NCI-H2029 treated with DMSO at 0.1 percent for 48 hours (cell line): ENCODE measurements at regions not wholly inside any gene's neighbourhood (a gene's known extent, or its start where the extent isn't known, plus 50 kb on each side); places are given as distances from the start of the nearest gene placed in this dataset.
"Not testable (repeated sequence)": the region's sequence is repeated elsewhere in the genome, so short reads cannot be mapped to it uniquely, and the experiment has no call there.

ENCODE experiments used
- DNase-seq: peaks from one replicate; lab custom pipeline; 2025; lab: John Stamatoyannopoulos, UW

DNA sequence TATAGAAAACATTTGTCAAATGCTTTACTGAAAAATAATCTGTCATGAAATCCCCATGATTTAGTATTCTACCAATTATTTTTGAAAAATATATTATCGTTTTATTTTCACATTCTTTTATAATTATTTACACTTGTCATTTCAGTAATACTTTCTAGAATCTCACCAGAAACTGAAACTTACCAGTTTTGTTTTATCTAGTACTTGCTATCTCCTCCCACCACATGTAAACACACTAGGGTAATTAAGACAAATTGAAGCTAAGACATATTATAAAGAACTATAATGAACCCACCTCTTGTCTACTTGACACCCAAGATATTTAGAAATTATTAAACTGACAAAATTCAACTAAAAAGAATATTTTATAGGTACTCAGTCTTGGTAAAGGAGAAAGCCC is 51.5 kb upstream of the GRM3 start:
- DNase-seq: no peak

DNA sequence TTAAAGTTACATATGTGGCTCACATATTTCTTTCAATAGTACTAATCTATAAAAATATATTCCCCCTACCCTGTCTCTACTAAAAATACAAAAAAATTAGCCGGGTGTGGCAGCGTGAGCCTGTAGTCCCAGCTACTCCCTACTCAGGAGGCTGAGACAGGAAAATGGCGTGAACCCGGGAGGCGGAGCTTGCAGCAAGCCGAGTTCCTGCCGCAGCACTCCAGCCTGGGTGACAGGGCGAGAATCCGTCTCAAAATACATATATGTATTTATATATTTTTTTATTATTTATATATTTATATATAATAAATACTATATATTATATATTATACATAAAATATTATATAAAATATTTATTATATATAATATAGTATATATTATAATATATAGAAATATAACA is 69.7 kb upstream of the GRM3 start:
- DNase-seq: no peak

DNA sequence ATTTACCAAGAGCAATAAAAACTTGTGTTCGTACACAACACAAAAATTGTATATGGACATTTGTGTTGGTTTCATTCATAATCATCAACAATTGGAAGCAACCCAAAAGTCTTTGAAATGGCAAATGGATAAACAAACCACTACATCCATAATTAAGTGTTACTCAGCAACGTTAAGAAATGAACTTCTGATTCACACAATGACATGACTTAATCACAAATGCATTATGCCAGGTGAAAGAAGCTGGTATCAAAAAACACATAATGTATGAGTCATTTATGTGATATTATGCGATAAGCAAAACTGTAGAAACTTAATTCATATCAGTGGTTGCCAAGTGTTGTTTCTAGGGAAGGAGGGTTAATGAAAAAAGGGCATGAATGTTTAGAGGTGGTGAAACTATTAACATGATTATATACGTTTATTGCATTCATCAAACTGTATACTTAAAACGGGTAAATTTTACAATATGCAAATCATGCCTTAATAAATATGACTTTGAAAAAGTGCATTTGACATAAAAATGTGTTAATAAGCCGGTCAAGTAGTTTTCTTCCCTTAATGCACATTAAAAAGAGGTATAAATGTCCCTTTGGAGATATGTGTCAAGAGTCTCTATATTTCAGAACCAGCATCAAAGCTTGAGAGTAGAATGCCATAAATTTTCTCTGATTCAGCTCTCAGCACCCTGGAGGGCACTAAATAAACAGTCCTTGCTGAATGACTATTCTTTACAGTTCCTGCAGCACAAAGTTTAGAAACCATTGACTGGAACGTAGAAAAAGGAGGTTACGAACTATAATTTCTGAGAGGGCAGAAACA is 84.8 kb upstream of the GRM3 start:
- DNase-seq: no peak

DNA sequence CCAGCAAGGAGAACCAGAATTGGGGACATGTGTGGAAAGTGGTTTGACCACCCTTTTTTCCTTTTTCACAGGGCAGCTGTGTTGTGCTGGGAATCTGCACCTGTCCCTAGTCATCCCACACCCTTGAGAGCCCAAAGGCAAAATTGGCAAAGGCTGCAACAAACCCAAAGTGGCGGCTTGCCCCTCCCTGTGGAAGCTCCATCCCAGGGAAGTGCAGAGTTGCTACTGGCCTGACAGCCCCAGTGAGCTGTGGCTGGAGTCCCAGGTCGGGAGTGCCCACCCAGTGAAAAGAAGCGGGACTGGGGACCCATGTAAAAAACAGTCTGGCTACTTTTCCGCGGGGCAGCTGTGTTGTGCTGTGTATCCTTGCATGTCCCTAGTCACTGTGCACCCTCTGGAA is 109.1 kb upstream of the GRM3 start:
- no peak for DNase-seq

DNA sequence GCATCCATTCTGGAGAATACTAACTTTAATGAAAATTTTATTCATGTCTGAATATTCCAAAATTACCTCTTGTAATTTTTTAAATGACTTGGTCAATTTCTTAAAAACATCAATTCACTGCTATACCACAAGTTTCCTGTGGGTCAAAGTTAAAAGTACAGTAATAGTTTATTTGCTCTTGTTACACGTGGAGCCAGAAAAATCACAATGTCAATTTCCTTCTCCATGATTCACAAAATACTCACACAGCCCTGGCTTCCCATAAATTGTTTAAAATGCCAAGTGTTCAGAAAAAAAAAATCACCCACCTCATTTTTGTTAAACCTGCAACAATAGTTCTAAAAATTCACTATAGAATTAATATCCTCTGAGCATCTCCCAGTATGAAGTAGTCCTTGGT is 139.5 kb upstream of the GRM3 start:
- no peak for DNase-seq

DNA sequence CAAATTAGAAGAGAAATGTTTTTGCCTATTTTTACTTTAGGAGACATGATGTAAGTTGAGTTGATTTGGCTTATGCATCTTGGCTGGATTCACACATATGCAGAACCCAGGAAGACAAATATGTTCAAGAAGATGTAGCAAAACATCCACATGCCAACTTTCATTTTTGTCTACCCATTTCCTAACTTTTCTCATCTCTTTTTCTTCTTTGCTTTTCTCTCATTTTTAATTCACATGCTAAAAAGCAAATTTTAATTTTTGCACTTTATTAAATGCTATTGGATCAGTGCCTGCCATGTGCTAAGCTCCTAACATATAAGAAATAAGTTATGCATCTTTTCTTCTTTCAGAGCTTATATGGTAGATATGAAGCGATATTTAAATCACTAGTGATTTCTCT is 143.7 kb upstream of the GRM3 start:
- no peak for DNase-seq

DNA sequence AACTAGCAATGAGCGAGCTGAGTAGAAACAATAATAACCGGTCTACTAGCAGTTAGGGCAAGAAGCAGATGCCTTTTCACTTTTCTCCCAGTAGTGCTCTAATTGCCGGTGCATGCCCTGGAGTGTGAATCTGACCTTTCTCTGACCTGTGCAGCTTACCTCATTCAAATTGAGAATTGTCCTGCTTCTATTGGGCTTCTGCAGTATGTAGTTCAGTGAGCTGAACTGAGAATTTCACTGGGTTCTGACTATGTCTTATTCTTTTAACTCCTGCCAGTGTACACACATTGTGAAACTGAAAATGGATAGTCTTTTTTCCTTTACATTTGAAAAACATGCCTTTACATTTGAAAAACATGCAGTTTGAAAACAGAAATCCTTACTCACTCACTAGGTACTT is 157.9 kb upstream of the GRM3 start:
- DNase-seq: no peak

DNA sequence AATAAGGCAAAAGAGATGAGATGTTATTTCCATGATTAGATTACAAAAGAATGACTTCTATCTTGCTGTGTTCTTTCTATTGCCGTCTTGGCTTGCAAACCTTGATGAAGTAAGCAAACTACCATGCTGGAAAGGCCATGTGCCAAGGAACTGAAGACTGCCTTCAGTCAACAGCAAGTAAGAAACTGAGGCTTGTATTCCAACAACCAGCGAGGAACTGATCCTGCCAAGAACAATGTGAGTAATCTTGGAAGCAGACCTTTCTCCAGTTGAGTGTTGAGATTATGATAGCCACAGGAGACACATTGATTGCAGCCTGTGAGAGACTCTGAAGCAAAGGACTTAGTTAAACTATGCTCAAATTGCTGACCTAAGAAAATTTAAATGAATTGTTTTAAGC is 164.6 kb upstream of the GRM3 start:
- no peak for DNase-seq

DNA sequence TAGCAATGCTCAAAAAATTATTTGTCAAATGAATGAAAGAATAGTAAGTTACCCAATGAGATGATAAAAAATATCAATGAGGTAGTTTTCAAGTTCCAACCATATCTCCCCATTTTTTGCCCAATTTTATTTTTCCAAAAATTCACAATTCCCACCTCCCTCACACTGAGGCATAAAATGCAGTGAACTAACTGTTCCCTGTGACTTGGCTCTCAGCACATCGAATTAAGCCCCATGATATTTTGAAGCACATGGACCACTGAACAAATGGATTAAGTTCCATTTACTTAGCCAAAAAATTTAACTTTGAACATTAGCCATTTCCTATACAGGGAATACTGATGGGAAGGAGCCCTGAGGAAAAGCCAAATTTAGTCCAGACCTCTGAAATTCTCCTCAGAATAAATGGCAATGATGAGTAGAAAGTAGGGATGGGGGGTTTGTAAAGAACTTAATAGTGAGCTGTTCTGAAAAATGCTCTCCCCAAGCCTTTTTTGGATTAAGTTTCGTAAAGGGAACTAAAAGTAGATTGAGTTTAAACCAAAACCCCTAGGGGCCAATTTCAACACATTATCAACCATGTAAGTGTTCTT is 166.3 kb upstream of the GRM3 start:
- DNase-seq: no peak

DNA sequence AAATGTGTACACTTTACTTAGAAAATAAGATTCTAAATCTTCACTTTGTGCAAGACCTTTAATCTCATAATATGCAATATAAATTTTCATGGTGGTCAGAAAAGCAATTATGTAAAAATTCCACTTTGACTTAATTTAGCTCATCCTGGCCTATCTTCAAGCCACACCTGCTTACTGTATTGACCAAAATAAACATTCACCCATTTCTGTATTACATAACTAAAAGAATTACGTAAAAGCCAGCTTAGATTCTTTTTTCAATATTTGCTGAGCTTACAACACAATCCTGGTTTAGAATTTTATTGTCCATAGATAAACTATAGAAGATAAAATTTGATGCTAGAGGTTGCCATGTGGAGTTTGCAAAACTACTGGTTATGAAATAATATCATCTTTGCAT is 172.9 kb upstream of the GRM3 start:
- no peak for DNase-seq

DNA sequence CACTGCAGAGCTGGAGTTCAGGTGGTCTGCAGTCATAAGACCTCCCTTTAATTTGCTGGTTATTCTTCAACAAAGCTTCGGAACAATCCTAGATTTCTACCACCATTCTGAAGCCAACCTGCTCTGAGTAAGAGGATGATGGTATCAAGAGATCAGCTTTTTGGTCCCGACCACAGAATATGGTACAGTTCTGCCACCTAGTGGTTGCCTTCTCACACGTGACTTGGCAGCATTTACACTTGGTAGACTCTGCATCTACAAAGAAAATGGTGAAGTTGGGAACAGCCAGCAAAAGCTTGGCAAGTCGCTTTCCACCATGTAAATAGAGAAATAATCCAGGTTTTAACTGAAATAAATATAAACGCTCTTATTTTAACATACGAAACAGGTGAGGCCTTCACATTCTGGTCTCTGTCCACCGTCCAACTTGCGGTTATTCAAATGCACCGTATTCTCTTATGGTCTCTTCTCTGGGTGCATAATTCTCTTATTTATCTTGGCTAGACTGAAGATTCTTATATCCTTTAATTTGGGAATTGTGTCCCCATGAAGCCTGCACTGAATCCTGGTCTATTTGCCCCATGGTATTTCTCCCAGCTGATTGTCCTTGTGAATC is 173.9 kb upstream of the GRM3 start:
- DNase-seq: peak; percentile 57

DNA sequence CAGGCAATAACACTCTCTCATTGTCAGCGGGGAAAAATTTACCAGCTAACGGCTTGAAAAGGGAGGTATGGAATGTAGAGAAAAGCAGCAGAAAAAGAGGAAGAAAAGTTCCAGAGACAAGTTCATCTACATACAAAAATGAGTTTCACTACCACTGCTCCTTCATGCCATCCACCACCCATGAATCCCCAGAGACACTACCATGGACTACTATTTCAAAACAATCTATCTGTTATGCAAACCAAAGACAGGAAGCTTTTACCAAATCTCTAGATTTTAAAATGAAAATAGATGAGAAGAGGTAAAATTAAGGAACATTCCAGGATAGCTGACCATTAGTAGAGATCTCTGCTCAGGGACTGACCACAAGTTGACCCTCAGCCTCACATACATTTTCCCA is 189.0 kb upstream of the GRM3 start:
- no peak for DNase-seq

DNA sequence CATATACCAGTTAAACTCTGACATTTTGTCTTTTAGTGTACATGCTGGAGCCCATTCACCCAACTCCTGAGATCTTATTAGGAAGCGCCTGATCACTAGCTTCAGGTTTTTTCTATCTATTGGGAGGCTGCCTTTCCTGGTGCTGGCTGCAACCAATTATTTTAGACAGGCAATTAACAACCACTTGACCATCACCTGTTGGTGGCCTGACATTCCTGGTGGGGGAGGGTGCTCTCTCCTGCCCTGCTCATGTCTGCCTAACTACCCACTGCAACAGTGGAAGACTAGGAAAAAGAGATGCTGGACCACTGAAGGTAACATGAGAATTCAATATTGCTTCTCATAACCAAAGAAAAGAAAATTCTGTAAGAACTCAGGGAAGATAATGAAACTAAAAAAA is 190.3 kb upstream of the GRM3 start:
- no peak for DNase-seq

DNA sequence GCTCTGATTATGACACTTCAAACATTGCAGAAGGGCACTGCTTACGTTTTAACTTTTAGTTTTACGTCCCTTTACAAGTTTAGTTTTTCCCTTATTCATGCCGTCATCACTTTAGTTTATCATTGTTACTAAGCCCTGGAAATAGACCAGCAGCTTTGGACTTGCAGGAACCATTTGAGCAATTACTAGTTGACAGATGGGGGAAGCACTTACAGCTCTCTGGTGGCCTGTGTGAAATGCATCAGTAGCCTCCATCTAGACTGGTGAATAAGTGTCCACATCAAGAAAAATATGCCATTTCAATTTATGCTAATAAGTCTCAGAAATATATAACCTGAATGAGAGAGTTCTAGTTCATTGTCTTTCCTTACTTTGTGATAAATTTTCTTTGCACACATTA is 194.9 kb upstream of the GRM3 start:
- DNase-seq: no peak

DNA sequence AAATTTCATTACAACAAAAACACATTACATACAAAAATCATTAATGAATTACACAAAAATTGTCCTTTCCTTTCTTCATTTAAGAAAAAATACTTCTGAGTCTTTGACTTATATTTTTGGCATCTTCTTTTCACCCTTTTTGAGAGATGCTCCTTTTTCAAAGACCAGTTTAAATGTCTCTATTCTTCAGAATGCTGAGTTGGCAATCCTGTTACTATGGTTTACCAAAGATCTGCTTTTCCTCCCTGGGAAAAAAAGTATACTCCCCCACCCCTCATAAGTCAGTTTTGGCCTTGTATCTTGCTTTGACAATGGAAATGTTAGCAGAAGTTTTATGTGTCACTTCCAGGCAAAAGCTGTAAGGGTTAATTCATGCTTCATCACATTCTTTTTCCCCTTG is 198.4 kb upstream of the GRM3 start:
- DNase-seq: no peak

DNA sequence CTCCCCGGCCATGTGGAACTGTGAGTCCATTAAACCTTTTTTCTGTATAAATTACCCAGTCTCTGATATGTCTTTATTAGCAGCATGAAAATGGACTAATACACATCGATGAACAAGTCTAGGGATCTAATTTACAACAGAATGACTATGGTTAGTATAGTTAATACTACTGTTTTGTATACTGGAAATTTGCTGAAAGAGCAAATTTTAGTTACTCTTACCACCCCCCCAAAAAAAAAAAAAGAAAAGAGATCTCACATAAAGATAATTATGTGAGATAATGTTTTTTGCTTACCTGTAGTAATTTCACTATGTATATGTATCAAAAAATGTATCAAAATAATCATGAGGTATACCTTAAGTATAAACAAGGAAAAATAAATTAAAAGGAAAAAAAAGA is 199.5 kb upstream of the GRM3 start:
- no peak for DNase-seq

DNA sequence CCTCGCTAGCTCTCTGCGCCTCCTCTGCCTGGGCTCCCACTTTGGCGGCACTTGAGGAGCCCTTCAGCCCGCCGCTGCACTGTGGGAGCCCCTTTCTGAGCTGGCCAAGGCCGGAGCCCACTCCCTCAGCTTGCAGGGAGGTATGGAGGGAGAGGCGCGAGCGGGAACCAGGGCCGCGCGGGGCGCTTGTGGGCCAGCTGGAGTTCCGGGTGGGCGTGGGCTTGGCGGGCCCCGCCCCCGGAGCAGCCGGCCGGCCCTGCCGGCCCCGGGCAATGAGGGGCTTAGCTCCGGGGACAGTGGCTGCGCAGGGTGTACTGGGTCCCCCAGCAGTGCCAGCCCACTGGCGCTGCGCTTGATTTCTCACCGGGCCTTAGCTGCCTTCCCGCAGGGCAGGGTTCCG is 203.3 kb upstream of the GRM3 start:
- DNase-seq: not testable (repeated sequence)

DNA sequence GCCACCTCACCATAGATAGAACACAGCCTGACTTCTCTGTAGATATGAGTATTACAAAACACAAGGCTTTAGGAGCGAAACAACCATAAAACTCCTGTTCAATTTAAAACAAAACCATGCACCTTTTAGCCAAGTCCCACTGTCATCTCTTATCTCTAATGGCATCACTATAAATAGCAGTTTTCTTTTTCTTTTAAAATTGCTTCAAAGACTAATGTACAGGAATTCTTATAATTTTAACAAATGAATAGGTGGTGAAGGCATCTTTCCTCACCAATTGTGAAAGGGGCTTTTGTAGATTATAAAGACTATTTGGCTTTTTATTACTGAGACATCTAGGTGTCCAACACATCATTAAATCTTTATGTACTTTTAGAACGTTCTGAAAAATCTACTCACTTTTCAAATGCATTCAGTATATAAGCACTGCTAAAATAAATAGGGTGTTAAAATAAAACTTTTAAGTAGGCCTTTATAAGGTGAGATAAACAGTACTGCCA is 205.7 kb upstream of the GRM3 start:
- DNase-seq: no peak

DNA sequence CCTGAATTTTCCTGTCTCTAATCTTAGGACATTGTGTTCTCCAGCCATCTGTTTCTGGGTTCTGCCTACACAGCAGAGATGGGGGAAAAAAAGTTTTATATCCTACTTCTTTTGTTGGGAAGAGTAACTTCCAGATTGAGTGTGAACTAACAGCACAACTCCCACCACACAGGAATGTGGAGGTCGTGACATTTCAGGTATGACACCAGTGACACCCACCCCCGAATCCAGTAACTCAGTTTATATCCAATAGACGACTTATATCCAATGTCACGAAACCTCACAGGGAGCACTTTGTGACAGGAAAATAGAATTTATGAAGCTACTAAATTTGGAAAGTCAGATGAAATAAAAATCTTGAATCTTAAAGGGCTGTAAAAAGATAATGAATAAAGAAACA is 211.9 kb upstream of the GRM3 start:
- no peak for DNase-seq

DNA sequence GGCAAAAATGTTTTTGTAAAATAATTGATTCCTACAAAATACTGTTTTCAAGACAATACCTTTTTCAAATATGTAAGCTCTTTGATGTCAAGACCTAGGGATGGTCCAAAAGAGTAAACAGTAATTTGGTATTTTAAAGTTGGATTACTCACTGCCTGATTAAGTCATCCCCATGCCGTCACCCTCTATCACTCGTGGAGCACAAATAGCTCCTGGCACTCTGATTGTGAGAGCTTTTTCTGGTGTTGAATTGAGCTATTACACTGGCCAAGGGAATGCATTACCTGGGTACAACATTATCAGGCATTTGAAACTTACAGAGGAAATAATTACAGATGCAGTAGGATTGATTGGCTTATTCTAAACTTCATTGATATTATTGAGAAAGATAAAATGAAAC is 231.9 kb upstream of the GRM3 start:
- no peak for DNase-seq

DNA sequence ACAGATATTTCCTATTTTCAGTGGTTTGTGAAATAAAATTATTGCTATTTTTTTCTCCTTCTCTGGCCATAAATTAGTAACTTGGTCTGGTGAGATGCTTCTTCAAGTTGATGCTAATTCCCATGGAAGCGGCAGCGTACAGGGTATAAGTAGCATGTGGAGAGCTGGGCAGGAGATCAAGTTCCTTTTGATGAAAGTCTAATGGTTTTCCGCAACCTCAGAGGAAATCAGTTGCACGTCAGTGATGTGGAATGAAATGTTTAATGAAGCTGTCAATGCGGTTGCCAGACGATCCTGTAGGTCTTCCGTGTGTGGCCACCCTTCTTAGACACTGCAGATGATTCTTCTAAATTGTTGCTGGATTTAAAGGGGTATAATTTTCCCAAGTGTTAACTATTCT is 236.4 kb upstream of the GRM3 start:
- no peak for DNase-seq

DNA sequence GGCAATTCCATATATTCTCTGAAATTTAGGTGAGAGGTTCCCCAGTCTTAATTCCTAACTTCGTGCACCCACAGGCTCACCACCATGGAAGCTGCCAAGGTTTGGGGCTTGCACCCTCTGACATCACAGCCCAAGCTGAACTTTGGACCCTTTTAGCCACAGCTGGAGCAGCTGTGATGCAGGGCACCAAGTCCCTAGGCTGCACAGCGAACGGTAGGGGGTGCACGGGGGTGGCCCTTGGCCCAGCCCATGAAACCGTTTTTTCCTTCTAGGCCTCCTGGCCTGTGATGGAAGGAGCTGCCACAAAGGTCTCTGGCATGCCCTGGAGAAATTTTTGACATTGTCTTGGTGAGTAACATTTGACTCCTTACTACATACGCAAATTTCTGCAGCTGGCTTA is 251.9 kb upstream of the GRM3 start:
- DNase-seq: no peak

DNA sequence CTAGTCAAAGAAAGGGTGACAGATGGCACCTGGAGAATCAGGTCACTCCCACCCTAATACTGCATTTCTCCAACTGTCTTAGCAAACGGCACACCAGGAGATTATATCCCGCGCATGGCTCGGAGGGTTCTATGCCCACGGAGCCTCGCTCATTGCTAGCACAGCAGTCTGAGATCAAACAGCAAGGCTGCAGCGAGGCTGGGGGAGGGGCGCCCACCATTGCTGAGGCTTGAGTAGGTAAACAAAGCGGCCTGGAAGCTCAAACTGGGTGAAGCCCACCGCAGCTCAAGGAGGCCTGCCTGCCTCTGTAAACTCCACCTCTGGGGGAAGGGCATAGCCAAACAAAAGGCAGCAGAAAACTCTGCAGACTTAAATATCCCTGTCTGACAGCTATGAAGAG is 268.1 kb upstream of the GRM3 start:
- not testable (repeated sequence) for DNase-seq

DNA sequence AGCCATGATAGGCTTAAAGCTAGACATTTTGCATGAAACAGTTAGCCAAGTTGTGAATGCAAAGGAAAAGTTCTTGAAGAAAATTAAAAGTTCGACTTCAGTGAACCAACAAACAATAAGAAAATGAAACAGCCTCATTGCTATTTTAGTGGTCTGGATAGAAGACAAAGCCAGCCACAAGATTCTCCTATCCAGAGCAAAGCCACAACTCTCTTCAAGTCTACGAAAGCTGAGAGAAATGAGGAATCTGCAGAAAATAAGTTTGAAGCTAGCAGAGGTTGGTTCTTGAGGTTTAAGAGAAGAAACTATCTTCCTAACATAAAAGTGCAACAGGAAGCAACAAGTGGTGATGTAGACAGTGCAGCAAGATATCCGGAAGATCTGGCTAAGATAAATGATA is 271.4 kb upstream of the GRM3 start:
- no peak for DNase-seq
